Adrenal gland (tissue), 9 donors: ENCODE measurements at regions not wholly inside any gene's neighbourhood (a gene's known extent, or its start where the extent isn't known, plus 50 kb on each side); places are given as distances from the start of the nearest gene placed in this dataset.

ENCODE experiments used
- DNase-seq, 7 donors: peaks; one replicate each; pipeline ENCODE4 v3.0.0-alpha.2; 2019 to 2020
- H3K27ac ChIP-seq, 5 donors: fragments of 200-600 bp; sonication (generic) in 4 of 5; 1 replicate in 3 of 5; 2 replicates in 2 of 5; pipeline versions ENCODE4 v1.5.1 to v1.8.0; 2016 to 2020; ENCODE audit warnings: mild to moderate bottlenecking in 1 of 5
- H3K27me3 ChIP-seq: fragments of 200-600 bp; 2 replicates; pipeline ENCODE4 v1.8.0; 2021
- H3K36me3 ChIP-seq, 2 donors: fragments of 200-600 bp; replicated peaks in 1 of 2; 1 replicate in 1 of 2; 2 replicates in 1 of 2; pipeline versions ENCODE4 v1.5.1 to v1.8.0; 2018 to 2022
- H3K4me1 ChIP-seq, 2 donors: fragments of 200-600 bp; replicated peaks in 1 of 2; 1 replicate in 1 of 2; 2 replicates in 1 of 2; pipeline versions ENCODE4 v1.5.1 to v1.8.0; 2018 to 2021
- H3K4me3 ChIP-seq, 4 donors: fragments of 200-600 bp; sonication (generic) in 3 of 4; one replicate each; pipeline ENCODE4 v1.5.1; 2016 to 2018
- H3K9me3 ChIP-seq, 3 donors: fragments of 200-600 bp; sonication (generic) in 1 of 3; replicated peaks in 1 of 3; 1 replicate in 2 of 3; 2 replicates in 1 of 3; pipeline versions ENCODE4 v1.5.1 to v1.8.0; 2016 to 2021
- POLR2A ChIP-seq, 2 donors: fragments of 450-650 bp; IDR thresholded peaks; one replicate each; pipeline ENCODE4 v1.6.1; 2017; ENCODE audit warnings: antibody characterized with exemption in 2 of 2, mild to moderate bottlenecking in 2 of 2, moderate library complexity in 1 of 2
- WGBS, 4 donors: extraction: QIAGEN DNeasy Blood & Tissue Kit in 2 of 4; methylation state at CpG; one replicate each; pipeline versions ENCODE4 v1.1.5 to v1.1.7; 2013 to 2017; 5-methylcytosine and 5-hydroxymethylcytosine counted together
- intact Hi-C, 2 donors: fragments of 100-400 bp; cut with DNase I; formaldehyde crosslinking; loops; one replicate each; pipeline versions ENCODE4 v1.14.1 to v1.15.0; 2022 to 2023
- TF ChIP-seq, protein P1 (sequence below), 6 experiments: fragments of 450-650 bp in 4 of 6; fragments of 200-600 bp in 2 of 6; sonication (generic) in 1 of 6; IDR thresholded peaks; 1 replicate in 5 of 6; 2 replicates in 1 of 6; pipeline versions ENCODE4 v1.5.1 to v1.8.0; 2016 to 2021; ENCODE audit warnings: antibody characterized with exemption in 6 of 6, mild to moderate bottlenecking in 2 of 6, moderate library complexity in 1 of 6
- donor health status: healthy with polysubstance abuse.
- donor health status: Bipolar disorder and iron deficiency.
- donor health status: DM: yes; HTN: yes; CAD: no.
- donor health status: DM: no; HTN: no; CAD: no.
- donor health status: DM: no; HTN: no; CAD: no.

DNA sequence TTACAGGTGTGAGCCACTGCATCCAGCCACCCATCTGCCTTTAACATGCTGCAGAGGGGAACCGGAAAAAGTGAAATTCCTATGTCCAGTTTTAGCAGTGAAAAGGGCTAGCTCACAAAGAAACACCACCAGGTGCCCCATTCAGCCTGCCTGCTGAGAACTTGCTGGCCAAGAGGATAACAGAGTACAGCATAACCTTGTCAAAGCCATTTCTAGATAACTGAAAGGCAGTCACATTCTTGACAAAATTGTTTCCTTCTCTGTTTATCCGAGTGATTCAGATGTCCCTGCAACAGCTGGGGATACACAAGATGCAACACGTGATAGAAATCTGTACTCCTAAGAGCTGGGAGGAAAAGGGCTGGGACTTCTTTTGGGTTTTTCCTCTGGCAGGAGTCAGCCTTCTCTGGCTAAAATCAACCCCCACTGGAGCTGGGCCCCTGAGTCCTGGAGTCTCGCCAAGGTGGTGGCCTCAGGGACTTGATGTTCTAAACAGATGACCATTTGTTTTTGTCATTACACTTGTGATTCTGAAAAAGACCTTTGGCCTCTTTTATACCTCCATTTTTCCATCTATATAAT is 505.4 kb downstream of the BCL11A start:
- intact Hi-C loops = no loop called here
- no peaks in the 10 kb centered on the region for H3K36me3 ChIP-seq
- DNase-seq = peak in 2 of 7 donors; percentile 12 to 19
- no peak overlapping the region for H3K4me3 ChIP-seq
- H3K9me3 ChIP-seq = no peaks in the 10 kb centered on the region
- H3K27me3 ChIP-seq = no peaks in the 10 kb centered on the region
- no peaks in the 10 kb centered on the region for H3K4me1 ChIP-seq
- TF ChIP-seq POLR2A (IDR thresholded peaks at IDR 0.05) = no peak
- TF ChIP-seq, protein P1, sequence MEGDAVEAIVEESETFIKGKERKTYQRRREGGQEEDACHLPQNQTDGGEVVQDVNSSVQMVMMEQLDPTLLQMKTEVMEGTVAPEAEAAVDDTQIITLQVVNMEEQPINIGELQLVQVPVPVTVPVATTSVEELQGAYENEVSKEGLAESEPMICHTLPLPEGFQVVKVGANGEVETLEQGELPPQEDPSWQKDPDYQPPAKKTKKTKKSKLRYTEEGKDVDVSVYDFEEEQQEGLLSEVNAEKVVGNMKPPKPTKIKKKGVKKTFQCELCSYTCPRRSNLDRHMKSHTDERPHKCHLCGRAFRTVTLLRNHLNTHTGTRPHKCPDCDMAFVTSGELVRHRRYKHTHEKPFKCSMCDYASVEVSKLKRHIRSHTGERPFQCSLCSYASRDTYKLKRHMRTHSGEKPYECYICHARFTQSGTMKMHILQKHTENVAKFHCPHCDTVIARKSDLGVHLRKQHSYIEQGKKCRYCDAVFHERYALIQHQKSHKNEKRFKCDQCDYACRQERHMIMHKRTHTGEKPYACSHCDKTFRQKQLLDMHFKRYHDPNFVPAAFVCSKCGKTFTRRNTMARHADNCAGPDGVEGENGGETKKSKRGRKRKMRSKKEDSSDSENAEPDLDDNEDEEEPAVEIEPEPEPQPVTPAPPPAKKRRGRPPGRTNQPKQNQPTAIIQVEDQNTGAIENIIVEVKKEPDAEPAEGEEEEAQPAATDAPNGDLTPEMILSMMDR (IDR thresholded peaks at IDR 0.05) = no peak
- 56 to 71% (median 63%) methylated on average over 4 of the region's 4 CpGs for WGBS, 4 donors
- H3K27ac ChIP-seq = no peak overlapping the region

- no peaks in the 10 kb centered on the region for H3K36me3 ChIP-seq
- H3K27me3 ChIP-seq = no peaks in the 10 kb centered on the region
- H3K4me1 ChIP-seq = no peaks in the 10 kb centered on the region
- H3K4me3 ChIP-seq = no peak overlapping the region
- H3K27ac ChIP-seq = no peak overlapping the region
- intact Hi-C loops = no loop called here
- H3K9me3 ChIP-seq = no peaks in the 10 kb centered on the region
- DNase-seq = no peak
- TF ChIP-seq, protein P1 (IDR thresholded peaks at IDR 0.05) = no peak
- TF ChIP-seq POLR2A (IDR thresholded peaks at IDR 0.05) = no peak
- 93 to 100% (median 98%) methylated on average over 1 to 2 of the region's 2 CpGs for WGBS, 4 donors
These were observed 506.1 kb downstream of the BCL11A start for GRCh38 chr2:60047347-60047746.

DNA sequence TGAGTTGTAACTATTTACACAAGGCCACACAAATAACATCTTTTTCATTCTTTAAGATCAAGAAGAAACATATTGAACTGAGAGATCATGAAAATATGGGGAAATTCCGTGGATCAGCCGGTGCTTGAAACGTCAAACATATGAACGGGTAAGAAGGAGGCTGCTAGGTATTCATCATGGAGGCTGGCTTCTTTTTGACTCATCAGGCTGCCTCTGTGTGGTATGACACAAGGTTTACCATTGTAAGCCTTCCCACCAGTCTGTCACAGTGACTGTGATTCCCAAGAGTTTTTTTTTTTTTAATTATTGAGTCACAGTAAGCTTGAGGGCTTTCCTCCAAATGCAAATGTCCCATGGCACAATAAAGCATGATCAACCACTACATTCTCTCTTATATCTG is 506.9 kb downstream of the BCL11A start:
- TF ChIP-seq POLR2A (IDR thresholded peaks at IDR 0.05) = no peak
- TF ChIP-seq, protein P1 (IDR thresholded peaks at IDR 0.05) = no peak
- 70 to 87% (median 72%) methylated on average over 4 of the region's 4 CpGs for WGBS, 4 donors
- H3K27me3 ChIP-seq = no peaks in the 10 kb centered on the region

GRCh38 chr2:60045456-60045855 is 508.0 kb downstream of the BCL11A start:
- H3K9me3 ChIP-seq = no peaks in the 10 kb centered on the region
- H3K27me3 ChIP-seq = no peaks in the 10 kb centered on the region
- no peaks in the 10 kb centered on the region for H3K4me1 ChIP-seq
- TF ChIP-seq, protein P1 (IDR thresholded peaks at IDR 0.05) = no peak
- no peak for TF ChIP-seq POLR2A (IDR thresholded peaks at IDR 0.05)
- intact Hi-C loops = no loop called here
- H3K4me3 ChIP-seq = no peak overlapping the region
- no peaks in the 10 kb centered on the region for H3K36me3 ChIP-seq
- DNase-seq = no peak
- no peak overlapping the region for H3K27ac ChIP-seq
- 70 to 78% (median 75%) methylated on average over 1 of the region's 1 CpG for WGBS, 4 donors

More for the DNA sequence above, 506.9 kb downstream of the BCL11A start:
- H3K27ac ChIP-seq = no peak overlapping the region
- no peaks in the 10 kb centered on the region for H3K9me3 ChIP-seq
- no peaks in the 10 kb centered on the region for H3K4me1 ChIP-seq
- no peaks in the 10 kb centered on the region for H3K36me3 ChIP-seq
- no peak overlapping the region for H3K4me3 ChIP-seq
- intact Hi-C loops = no loop called here
- DNase-seq = no peak
